HG03558 (cell line): ENCODE measurements at regions not wholly inside any gene's neighbourhood (a gene's known extent, or its start where the extent isn't known, plus 50 kb on each side); places are given as distances from the start of the nearest gene placed in this dataset.
"Not testable (repeated sequence)": the region's sequence is repeated elsewhere in the genome, so short reads cannot be mapped to it uniquely, and the experiment has no call there.

Experiments used
- ATAC-seq: cut with Tn5 transposase; IDR thresholded peaks from one replicate; pipeline ENCODE4 v1.9.1; 2021; ENCODE audit warnings: moderate number of reproducible peaks; ENCODE audit not compliant: unreplicated experiment; ENCODE audit errors: extremely low read depth

DNA sequence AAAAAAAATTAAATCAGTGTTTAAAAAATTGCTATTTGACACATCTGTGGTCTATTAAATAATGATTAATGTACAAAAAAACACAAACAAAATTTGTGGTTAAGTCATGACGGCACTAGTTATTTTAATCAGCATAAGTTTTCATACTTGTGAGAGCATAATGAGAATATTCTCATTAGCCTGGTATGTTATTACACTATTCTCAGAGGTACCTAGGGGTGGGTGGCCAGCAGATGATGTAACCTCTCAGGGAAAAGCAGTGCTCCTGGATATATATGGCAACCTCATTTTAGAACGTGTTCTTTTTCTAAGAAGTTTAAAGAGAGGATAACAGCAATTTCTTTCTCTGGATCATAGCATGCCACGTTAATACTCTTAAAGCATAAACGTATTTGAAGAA lies 109.2 kb downstream of the GJA1 start:
- no peak for ATAC-seq

DNA sequence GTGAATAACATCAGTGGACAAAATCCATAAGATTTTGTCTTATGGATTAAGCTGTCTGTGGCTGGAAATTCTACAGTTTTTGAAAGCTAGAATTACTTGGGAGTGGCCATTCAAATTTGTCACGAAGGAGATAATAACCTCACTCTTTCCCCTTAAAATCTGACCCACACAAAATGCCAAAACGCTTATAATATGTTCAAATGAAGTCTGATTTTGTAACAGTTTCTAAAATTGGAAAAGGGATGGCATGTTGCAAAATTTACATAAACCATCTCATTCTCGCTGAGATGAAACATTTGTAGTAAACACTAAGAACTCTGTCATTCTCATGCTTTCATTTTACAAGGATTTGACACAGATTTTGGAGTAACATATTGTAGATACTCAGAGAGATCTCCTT lies 112.7 kb downstream of the GJA1 start:
- ATAC-seq = no peak

DNA sequence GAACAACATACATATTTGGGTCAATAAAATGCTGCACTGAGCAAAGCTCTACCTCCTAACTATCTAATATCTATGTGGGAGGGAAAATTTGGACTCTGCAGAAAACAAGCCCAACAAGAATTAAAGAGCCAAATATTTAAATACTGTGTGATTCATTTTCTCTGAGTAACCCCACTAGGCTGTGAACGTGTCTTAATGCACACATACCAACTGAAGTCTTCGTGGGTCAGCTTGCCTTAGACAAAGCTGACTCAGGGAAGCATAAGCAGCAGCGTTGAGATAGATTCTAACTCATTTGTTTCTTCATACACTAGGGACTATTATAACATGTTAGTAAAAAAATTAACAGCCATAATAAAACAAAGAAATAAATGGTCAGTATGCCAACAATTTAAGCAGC lies 114.3 kb downstream of the GJA1 start:
- no peak for ATAC-seq

DNA sequence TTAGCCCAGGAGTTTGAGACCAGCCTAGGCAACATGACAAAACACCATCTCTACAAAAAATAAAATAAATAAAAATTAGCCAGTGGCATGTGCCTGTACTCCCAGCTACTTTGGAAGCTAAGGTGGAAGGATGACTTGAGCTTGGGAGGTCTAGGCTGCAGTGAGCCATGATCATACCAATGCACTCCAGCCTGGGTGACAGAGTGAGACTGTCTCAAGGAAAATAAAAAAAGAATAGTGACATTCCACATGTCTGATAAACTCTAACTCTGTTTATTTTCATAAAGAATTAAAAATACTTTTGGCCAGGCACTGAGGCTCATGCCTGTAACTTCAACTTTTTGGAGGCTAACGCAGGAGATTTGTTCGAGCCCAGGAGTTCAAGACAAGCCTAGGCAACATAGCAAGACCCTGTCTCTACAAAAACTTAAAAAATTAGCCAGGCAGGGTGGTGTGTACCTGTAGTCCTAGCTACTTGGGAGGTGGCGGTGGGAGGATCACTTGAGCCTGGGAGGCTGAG lies 115.1 kb downstream of the GJA1 start:
- ATAC-seq = no peak

DNA sequence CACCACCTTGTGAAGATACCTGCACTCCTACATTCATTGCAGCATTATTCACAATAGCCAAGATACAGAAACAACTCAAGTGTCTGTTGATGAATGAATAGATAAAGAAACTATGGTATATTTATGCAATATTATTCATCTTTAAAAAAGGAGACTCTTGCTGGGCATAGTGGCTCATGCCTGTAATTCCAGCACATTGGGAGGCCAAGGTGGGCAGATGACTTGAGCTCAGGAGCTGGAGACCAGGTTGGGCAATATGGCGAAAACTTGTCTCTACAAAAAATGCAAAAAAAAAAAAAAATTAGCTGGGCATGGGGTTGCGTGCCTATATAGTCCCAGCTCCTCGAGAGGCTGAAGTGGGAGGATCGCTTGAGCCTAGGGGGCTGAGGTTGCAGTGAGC lies 119.8 kb downstream of the GJA1 start:
- no peak for ATAC-seq

DNA sequence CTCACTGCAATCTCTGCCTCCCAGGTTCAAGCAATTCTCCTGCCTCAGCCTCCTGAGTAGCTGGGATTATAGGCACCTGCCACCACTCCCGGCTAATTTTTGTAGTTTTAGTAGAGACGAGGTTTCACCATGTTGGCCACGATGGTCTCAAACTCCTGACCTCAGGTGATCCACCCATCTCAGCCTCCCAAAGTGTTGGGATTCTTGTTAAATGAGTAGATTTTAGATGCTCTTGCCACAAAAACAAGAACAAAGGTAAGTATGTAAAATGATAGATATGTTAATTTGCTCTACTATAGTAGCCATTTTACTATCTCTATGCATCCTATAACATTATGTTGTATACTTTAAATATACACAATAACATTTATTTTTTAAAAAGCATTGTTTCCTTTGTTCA lies 120.7 kb downstream of the GJA1 start:
- ATAC-seq = not testable (repeated sequence)

DNA sequence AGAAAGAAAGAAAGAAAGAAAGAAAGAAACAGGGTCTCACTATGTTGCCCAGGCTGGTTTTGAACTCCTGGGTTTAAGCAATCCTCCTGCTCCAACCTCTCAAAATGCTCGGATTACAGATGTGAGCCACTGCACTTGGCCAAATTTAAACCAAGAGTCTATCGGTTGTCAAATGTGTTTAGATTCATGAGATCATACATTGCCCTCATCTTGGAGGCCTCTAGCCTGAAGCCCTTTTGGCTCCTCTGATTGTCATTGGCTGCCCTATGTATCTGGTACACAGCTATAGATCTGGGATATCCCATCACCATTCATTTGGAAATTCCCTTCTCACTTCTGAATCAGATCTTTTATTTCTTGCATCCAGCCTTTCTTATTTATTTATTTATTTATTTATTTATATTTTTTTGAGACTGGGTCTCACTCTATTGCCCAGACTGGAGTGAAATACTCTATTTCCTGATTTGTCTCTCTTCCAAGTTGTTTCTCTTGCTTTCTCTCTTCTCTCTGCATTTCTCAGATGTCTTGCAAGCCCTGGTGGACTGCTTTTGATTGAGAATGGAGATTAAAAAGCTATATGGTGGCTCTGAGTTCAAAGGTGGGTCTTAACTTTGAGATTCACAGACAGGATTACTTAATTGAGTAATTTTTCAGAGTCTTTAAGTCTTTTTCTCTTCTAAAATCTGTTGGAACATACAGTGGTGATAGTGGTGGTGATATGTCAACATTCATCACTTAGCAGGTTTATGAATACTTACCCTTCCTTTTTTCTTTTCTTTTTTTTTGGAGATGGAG lies 121.9 kb downstream of the GJA1 start:
- ATAC-seq = no peak

DNA sequence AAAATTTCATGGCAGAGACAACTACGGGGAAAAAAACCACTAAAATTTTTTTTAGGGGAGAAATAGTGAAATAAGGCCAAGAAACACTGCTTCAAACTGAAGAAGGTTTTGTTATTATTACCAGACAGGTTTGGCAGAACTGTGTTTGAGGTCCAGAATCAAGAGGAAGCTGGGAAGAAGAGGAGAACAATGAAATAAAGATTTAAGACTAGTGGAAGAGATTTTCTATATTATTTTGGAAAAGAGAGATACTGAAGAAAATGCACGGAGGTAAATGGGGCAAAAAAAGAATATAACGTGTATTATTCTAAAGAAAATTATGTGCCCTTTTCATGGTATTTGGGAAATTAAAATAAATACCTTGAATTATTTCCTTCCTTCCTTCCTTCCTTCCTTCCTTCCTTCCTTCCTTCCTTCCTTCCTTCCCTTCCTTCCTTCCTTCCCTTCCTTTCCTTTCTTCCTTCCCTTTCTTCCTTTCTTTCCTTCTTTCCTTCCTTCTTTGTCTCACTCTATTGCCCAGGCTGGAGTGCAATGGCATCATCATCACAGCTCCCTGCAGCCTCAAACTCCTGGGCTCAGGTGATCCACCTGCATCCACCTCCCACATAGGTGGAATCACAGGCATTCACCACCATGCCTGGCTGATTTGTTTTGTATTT lies 124.3 kb downstream of the GJA1 start:
- ATAC-seq = no peak

DNA sequence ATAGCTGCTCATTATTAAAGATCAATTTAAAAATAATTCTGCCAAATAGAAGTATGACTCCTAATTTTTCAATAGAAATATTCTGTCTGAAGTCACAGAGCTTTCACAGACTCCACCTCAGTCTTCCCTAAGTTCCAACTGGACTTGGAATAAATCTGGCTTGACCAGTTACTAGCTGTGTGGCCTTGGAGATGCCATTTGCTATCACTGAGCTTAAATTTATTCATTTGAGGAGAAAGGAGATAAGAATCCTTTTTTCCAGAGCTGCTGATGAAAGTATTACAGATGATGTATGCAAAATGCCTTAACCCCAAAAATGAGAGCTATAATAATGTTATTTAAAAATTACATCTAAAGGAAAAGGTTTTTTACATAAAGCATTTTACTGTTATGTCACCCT lies 125.0 kb downstream of the GJA1 start:
- ATAC-seq = no peak

DNA sequence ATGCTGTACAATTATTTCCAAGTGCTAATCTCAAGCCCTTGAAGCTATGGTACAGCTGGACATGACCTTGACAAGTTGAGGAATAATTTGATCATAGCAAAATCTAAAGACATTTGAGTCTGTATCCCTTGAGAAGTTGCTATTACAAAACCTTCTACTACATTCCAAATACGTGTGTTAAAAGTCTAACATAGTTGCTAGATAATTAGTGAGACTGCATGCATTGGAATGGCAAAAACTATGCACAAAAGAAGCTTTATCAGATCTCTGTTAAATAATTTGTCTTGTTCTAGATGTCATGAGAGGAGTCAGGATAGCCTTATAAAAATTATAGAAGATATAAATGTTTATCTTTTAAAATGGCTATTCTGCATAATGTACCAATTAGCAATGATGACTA lies 127.8 kb downstream of the GJA1 start:
- no peak for ATAC-seq

DNA sequence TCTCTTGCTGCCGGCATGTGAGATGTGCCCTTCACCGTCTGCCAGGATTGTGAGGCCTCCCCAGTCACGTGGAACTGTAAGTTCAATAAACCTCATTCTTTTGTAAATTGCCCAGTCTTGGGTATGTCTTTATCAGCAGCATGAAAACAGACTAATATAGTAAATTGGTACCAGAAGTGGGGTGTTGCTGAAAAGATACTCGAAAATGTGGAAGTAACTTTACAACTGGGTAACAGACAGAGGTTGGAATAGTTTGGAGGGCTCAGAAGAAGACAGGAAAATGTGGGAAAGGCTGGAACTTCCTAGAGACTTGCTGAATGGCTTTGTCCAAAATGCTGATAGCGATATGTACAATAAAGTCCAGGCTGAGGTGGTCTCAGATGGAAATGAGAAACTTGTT lies 129.1 kb downstream of the GJA1 start:
- ATAC-seq = not testable (repeated sequence)

DNA sequence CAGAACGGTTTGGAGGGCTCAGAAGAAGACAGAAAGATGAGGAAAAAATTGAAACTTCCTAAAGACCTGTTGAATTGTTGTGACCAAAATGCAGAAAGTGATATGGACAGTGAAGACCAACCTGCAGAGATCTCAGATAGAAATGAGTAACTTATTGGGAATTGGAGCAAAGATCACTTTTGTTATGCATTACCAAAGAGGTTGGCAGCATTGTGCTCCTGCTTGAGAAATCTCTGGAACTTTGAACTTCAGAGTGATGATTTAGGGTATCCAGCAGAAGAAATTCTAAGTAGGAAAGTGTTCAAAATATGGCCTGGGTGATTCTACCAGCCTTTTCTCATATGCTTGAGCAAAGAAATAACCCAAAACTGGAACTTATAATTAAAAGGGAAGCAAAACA lies 136.0 kb downstream of the GJA1 start:
- no peak for ATAC-seq

DNA sequence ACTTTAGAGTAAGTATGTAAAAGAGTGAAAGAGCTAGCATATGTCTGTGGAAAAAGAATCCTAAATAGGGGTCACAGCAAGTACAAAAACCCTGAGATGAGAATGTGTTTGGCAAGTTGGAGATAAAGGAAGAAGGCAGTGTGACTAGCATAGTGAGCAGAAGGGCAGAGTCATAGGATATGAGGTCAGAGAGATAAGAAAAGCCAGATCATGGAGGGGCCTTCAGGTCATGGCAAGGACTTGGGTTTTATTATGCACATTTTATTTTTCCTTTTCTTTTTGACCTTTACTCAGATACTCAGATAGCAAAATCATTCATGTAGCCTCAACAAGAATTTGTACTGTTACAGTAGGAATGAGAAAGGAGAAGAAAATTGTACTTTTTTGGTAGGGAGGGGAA lies 138.0 kb downstream of the GJA1 start:
- ATAC-seq = no peak

DNA sequence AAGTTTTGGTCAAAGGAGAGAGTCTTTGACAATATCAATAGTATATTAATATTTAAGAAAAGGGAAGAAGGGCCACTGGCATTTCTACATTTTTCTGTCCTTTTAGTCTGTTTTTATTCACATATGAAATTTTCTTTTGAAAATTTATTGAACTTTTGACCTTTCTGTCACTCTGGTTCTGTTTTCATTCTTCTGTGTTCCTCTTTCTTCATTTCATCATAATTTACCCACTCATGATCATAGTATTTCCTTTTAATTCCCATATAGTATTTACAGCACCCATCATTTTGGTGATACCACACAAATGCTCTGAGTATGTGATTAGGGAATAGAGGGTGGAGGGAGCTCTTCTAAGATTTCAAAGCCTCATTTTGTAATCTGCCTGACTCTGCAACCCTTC lies 142.8 kb downstream of the GJA1 start:
- no peak for ATAC-seq

DNA sequence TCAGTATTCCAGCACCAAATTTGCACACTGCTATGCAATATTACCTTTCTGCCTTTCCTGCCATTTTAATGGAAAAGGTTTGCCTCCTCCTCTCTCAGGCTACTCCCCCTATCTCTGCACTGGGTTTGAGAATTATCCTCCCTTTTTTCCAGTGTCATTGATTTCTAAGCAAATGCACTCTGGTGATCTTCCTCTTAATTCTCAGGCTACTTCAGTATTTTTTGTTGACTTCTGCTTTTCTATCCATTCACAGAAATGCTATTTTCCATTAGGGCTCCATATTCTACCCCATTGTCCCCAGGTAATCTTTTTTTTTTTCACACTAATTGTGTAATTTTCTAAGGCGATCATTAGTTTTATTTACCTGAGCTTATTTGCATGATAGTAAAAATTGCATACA lies 144.0 kb downstream of the GJA1 start:
- ATAC-seq = no peak

DNA sequence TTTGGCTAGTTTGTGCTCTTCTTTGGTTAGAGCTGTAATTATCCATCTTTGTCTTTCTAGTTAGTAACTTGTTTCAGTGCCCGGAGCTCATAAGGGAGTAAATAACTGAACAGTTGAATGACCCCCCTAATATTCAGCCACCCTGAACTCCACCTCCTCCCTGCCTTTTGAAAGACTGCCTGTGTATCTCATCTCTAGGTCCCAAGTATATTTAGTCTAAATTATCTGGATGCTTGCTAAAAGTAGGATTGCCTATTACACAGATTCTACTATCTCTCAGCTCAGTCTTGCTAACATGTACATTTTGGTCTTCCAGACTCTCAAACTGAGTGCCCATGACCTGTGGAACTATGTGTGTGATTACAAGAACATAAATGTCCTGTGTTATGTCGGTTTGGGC lies 145.9 kb downstream of the GJA1 start:
- ATAC-seq = no peak

DNA sequence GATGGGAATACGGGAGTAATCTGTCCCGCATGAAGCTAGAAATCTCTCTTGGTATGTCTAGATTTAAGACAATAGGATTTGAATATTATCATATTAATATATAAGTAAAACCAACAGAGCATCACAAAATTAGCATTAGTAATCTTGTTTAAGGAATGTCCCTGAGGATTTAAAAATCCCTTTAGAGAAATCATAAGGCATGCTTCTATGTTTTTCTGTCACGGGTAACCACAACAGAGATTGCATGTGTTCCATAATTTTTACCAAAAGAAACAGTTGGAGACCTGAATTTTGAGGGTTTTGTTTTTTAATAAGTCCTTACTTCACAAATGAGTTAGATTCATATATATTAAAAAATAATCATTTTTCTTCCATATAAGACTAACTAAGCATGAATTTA lies 146.8 kb downstream of the GJA1 start:
- no peak for ATAC-seq

DNA sequence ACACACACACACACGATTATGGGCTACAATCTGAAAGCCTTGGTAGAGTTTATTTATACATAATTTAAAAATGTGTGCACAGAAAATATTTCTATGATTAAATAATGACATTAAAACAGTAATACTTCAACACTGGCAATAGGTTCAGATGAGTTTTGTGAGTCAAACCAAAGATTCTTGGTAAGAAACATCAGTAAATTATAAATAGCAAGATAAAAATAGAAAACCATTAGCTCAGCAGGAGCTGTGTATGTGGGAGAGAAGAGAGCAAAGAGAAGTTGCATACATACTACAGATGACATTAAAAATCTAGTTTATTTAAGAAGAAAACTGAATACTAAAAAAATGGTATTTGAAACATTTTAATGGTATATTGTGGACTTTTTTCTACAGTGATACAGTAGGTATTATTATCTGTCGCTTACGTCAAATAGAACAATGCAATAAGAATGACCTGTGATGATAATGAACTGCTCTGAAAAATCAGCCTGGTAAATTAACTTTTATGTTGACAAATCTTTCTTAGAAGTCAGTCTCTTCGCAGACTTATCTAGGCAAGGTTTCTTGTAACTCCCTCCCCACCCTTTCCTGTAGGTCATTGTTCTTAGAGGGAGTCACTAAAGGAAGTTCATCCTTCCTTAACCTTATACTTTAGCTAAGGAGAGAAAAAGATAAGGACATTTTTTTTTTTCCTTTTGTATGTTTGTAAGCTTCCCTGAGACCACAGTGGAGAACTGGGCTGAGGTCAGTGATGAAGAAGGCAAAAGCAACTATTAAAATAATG lies 149.3 kb downstream of the GJA1 start:
- ATAC-seq = no peak

DNA sequence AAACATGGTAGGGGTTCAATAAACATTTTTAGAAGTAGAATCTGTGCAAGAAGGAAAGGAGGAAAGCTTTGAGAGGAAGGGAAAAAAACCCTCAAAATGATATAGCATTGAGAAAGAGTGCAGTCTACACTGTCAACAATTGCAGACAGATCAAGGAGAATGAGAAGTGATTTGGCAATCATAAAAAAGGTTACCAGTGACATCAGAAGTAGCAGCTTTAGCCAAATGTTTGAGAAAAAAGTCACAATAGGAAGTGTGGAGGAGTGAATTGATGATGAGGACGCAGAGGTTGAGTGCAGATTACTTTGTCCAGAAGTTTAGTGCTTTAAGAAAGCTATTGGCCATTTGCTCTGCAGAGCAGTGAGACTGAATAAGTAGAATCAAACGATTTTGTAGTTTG lies 155.0 kb downstream of the GJA1 start:
- ATAC-seq = no peak

DNA sequence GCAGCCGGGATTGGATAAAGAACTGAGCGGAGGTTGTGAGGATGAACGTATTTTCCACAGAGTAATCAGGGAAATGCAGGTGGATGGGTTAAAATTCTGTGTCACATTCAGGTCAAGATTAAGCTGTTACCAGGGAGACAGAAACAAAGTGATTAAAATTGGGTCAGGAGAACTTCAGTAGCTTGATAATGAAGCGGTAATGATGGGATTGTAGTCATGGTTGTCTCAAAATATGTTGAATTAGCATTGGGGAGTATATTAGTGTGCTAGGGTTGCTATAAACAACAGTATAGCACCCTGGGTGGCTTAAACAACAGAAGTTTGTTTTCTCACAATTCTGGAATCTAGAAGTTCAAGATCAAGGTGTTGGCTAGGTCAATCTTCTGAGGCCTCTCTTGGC lies 155.5 kb downstream of the GJA1 start:
- ATAC-seq = no peak

DNA sequence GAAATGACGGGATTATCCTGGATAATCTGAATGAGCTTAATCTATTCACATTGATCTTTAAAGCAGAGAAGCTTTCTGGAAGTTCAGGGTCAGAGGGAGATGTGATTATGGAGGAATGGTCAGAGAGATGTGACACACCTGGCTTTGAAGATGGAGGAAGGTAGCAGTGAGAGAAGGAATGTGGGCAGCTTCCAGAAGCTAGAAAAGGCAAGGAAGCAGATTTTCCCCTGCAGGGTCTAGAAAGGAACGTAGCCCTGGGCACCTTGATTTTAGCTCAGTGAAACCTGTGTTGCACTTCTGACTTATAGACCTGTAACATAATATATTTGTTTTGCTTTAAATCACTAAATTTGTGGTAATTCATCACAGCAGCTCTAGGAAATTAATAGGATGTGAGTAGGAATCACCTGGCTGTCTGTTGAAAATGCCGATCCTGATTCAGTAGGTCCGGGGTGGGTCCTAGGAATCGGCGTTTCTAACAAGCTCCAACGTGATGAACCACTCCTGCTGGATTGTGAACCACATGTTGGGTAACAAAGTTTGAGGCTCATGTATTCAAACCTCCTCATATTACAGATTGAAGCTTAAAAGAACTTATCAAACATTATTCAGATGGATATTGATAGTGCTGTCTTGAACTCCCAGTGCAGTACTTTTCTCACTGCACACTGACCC lies 157.0 kb downstream of the GJA1 start:
- ATAC-seq = no peak
